NCI-H2029 treated with DMSO at 0.1 percent for 48 hours (cell line): ENCODE measurements at regions not wholly inside any gene's neighbourhood (a gene's known extent, or its start where the extent isn't known, plus 50 kb on each side); places are given as distances from the start of the nearest gene placed in this dataset.
"Not testable (repeated sequence)": the region's sequence is repeated elsewhere in the genome, so short reads cannot be mapped to it uniquely, and the experiment has no call there.

Experiments used
- DNase-seq: peaks from one replicate; lab custom pipeline; 2025; lab: John Stamatoyannopoulos, UW

- DNase-seq = no peak
These were observed 472.7 kb upstream of the DIAPH2 start for GRCh38 chrX:96211953-96212352.

- not testable (repeated sequence) for DNase-seq
These were observed 470.0 kb upstream of the DIAPH2 start for GRCh38 chrX:96214681-96215080.

- no peak for DNase-seq
These were observed 460.4 kb upstream of the DIAPH2 start for GRCh38 chrX:96224279-96224678.

- no peak for DNase-seq
These were observed 439.7 kb upstream of the DIAPH2 start for GRCh38 chrX:96244955-96245354.

GRCh38 chrX:96246436-96246835, 438.2 kb upstream of the DIAPH2 start:
- DNase-seq = no peak
